Fibroblast of lung (primary cell): ENCODE measurements at regions not wholly inside any gene's neighbourhood (a gene's known extent, or its start where the extent isn't known, plus 50 kb on each side); places are given as distances from the start of the nearest gene placed in this dataset.

Experiments used
- CTCF ChIP-seq, 2 donors: IDR thresholded peaks in 1 of 2; conservative IDR thresholded peaks in 1 of 2; 1 replicate in 1 of 2; 2 replicates in 1 of 2; pipeline ENCODE4 v1.5.1; 2011 to 2012; ENCODE audit warnings: low read length in 2 of 2, control low read depth in 1 of 2, inconsistent platforms in 1 of 2, low read depth in 1 of 2, mild to moderate bottlenecking in 1 of 2
- EZH2 ChIP-seq: IDR thresholded peaks from 2 replicates; pipeline ENCODE4 v1.5.1; 2012; ENCODE audit warnings: low read length, control low read depth, mild to moderate bottlenecking; ENCODE audit errors: missing control alignments

- TF ChIP-seq EZH2 = no peak
- no peak for TF ChIP-seq CTCF (conservative IDR thresholded peaks at IDR 0.05 in 1 of 2, IDR thresholded peaks at IDR 0.05 in 1 of 2; ENCODE audit: low read depth in 1 of 2, low read length in 2 of 2)
Measured at GRCh38 chr22:48250937-48251530, 1488.6 kb downstream of the TBC1D22A start.
